ENCODE measurements at regions not wholly inside any gene's neighbourhood (a gene's known extent, or its start where the extent isn't known, plus 50 kb on each side); places are given as distances from the start of the nearest gene placed in this dataset.
A peak's percentile ranks its signal among the peaks of the same experiment; 100 is the strongest.

GRCh38 chr9:18074041-18074440 is 399.9 kb upstream of the ADAMTSL1 start:
- Histone ChIP-seq H3K79me2 (ENCODE audit: insufficient read depth, low read length) (no peaks in the 10 kb centered on the region), H3K9me3 (ENCODE audit: insufficient read depth, low read depth, low read length) (no peaks in the 10 kb centered on the region), H2AFZ (ENCODE audit: low read depth, low read length) (no peak overlapping the region), H3K27ac (ENCODE audit: low read depth, low read length) (no peak overlapping the region), H4K20me1 (ENCODE audit: insufficient read depth, low read length) (no peaks in the 10 kb centered on the region), H3K4me1 (ENCODE audit: insufficient read depth, low read length) (no peaks in the 10 kb centered on the region), H3K4me2 (ENCODE audit: low read length) (no peak overlapping the region), H3K27me3 (ENCODE audit: insufficient read depth, low read length) (no peaks in the 10 kb centered on the region), H3K4me3 (ENCODE audit: insufficient read depth, low read depth, low read length) (no peak overlapping the region), H3K9ac (ENCODE audit: low read length) (no peak overlapping the region), H3K36me3 (ENCODE audit: insufficient read depth, low read length) (no peaks in the 10 kb centered on the region)
- no peaks in the 10 kb centered on the region for H3K36me3 Mint-ChIP-seq (ENCODE audit: low read depth, unreplicated experiment)
- DNase-seq (ENCODE audit: low read depth), result peak; percentile 4
- TF ChIP-seq EZH2 (IDR thresholded peaks at IDR 0.05; ENCODE audit: insufficient read depth, low read length), result no peak
- peaks cover 16% of the 10 kb centered on the region for H3K4me1 Mint-ChIP-seq (ENCODE audit: low read depth, unreplicated experiment)
- no peaks in the 10 kb centered on the region for H3K27me3 Mint-ChIP-seq (ENCODE audit: low read depth, unreplicated experiment)
- H3K9me3 Mint-ChIP-seq (ENCODE audit: unreplicated experiment), result no peaks in the 10 kb centered on the region
- peak overlapping the region; percentile 13 for H3K27ac Mint-ChIP-seq (ENCODE audit: unreplicated experiment)
- FAIRE-seq, result no peak
- H3K4me3 Mint-ChIP-seq (ENCODE audit: unreplicated experiment), result no peak overlapping the region

DNA sequence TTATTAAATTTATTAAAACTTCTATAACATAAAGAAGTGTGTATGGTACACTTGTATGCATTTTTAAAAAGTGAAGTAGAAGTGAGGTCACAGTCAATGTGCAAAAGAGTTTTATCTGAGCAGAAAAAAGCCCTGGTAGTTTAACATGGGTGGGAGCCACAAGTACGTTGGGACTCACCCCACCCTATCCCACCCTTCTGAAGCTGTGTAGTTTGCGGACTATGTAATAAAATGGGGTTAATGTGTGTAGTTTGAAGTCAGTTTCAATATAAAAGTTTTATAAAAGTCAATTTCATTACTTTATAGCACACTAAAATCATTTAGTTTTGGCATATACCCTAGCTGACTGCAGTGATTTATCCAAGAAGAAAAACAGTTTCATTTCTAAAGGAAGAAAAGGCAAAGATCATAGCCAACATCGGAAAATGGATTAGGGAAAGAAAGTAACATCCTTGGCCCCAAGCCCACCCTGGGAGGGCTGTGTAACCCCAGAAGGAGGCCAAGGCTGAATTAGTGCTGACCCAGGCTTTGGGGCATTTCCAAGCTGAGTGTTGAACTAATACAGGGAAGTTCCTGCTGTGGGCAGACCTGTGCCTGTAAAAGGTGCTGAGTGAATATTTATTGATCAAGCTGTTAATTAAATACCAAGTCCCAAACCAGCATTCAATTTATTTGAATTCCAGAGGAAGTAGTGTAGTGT is 398.6 kb upstream of the ADAMTSL1 start:
- no peak for TF ChIP-seq EZH2 (IDR thresholded peaks at IDR 0.05; ENCODE audit: insufficient read depth, low read length)
- TF ChIP-seq, protein P1, sequence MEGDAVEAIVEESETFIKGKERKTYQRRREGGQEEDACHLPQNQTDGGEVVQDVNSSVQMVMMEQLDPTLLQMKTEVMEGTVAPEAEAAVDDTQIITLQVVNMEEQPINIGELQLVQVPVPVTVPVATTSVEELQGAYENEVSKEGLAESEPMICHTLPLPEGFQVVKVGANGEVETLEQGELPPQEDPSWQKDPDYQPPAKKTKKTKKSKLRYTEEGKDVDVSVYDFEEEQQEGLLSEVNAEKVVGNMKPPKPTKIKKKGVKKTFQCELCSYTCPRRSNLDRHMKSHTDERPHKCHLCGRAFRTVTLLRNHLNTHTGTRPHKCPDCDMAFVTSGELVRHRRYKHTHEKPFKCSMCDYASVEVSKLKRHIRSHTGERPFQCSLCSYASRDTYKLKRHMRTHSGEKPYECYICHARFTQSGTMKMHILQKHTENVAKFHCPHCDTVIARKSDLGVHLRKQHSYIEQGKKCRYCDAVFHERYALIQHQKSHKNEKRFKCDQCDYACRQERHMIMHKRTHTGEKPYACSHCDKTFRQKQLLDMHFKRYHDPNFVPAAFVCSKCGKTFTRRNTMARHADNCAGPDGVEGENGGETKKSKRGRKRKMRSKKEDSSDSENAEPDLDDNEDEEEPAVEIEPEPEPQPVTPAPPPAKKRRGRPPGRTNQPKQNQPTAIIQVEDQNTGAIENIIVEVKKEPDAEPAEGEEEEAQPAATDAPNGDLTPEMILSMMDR (IDR thresholded peaks at IDR 0.05; ENCODE audit: insufficient read depth, low read depth, low read length), result no peak
- H3K27me3 ChIP-seq (ENCODE audit: insufficient read depth, low read length), result no peaks in the 10 kb centered on the region
- H3K36me3 Mint-ChIP-seq (ENCODE audit: low read depth, unreplicated experiment), result no peaks in the 10 kb centered on the region
- DNase-seq (ENCODE audit: low read depth) (no peak), FAIRE-seq (no peak)
- H3K9me3 ChIP-seq (ENCODE audit: insufficient read depth, low read depth, low read length), result no peaks in the 10 kb centered on the region
- H3K27ac Mint-ChIP-seq (ENCODE audit: unreplicated experiment), result no peak overlapping the region
- no peak overlapping the region for H3K4me3 ChIP-seq (ENCODE audit: insufficient read depth, low read depth, low read length)
- H3K79me2 ChIP-seq (ENCODE audit: insufficient read depth, low read length), result no peaks in the 10 kb centered on the region
- H3K27me3 Mint-ChIP-seq (ENCODE audit: low read depth, unreplicated experiment), result no peaks in the 10 kb centered on the region
- no peak overlapping the region for H3K4me2 ChIP-seq (ENCODE audit: low read length)
- no peak overlapping the region for H3K4me3 Mint-ChIP-seq (ENCODE audit: unreplicated experiment)
- no peak overlapping the region for H2AFZ ChIP-seq (ENCODE audit: low read depth, low read length)
- H4K20me1 ChIP-seq (ENCODE audit: insufficient read depth, low read length), result no peaks in the 10 kb centered on the region
- H3K27ac ChIP-seq (ENCODE audit: low read depth, low read length), result no peak overlapping the region
- H3K9me3 Mint-ChIP-seq (ENCODE audit: unreplicated experiment), result no peaks in the 10 kb centered on the region
- peaks cover 16% of the 10 kb centered on the region for H3K4me1 Mint-ChIP-seq (ENCODE audit: low read depth, unreplicated experiment)
- H3K4me1 ChIP-seq (ENCODE audit: insufficient read depth, low read length), result no peaks in the 10 kb centered on the region
- H3K9ac ChIP-seq (ENCODE audit: low read length), result no peak overlapping the region
- H3K36me3 ChIP-seq (ENCODE audit: insufficient read depth, low read length), result no peaks in the 10 kb centered on the region

- H2AFZ ChIP-seq (ENCODE audit: low read depth, low read length), result no peak overlapping the region
- H3K9me3 Mint-ChIP-seq (ENCODE audit: unreplicated experiment), result no peaks in the 10 kb centered on the region
- no peak overlapping the region for H3K4me2 ChIP-seq (ENCODE audit: low read length)
- no peak overlapping the region for H3K9ac ChIP-seq (ENCODE audit: low read length)
- no peaks in the 10 kb centered on the region for H4K20me1 ChIP-seq (ENCODE audit: insufficient read depth, low read length)
- TF ChIP-seq, protein P1 (IDR thresholded peaks at IDR 0.05; ENCODE audit: insufficient read depth, low read depth, low read length), result no peak
- TF ChIP-seq EZH2 (IDR thresholded peaks at IDR 0.05; ENCODE audit: insufficient read depth, low read length), result no peak
- no peak overlapping the region for H3K27ac ChIP-seq (ENCODE audit: low read depth, low read length)
- H3K4me3 Mint-ChIP-seq (ENCODE audit: unreplicated experiment), result no peak overlapping the region
- no peaks in the 10 kb centered on the region for H3K9me3 ChIP-seq (ENCODE audit: insufficient read depth, low read depth, low read length)
- no peaks in the 10 kb centered on the region for H3K36me3 Mint-ChIP-seq (ENCODE audit: low read depth, unreplicated experiment)
- no peaks in the 10 kb centered on the region for H3K27me3 Mint-ChIP-seq (ENCODE audit: low read depth, unreplicated experiment)
- no peak overlapping the region for H3K4me3 ChIP-seq (ENCODE audit: insufficient read depth, low read depth, low read length)
- no peak overlapping the region for H3K27ac Mint-ChIP-seq (ENCODE audit: unreplicated experiment)
- FAIRE-seq (no peak), DNase-seq (ENCODE audit: low read depth) (no peak)
- H3K4me1 Mint-ChIP-seq (ENCODE audit: low read depth, unreplicated experiment), result peaks cover 11% of the 10 kb centered on the region
- H3K36me3 ChIP-seq (ENCODE audit: insufficient read depth, low read length), result no peaks in the 10 kb centered on the region
- no peaks in the 10 kb centered on the region for H3K4me1 ChIP-seq (ENCODE audit: insufficient read depth, low read length)
- no peaks in the 10 kb centered on the region for H3K79me2 ChIP-seq (ENCODE audit: insufficient read depth, low read length)
- no peaks in the 10 kb centered on the region for H3K27me3 ChIP-seq (ENCODE audit: insufficient read depth, low read length)
Observed at GRCh38 chr9:18077941-18078678, 395.8 kb upstream of the ADAMTSL1 start.

Measured in astrocyte (in vitro differentiated cells and primary cell).